Activated CD4-positive, alpha-beta memory T cell treated with anti-CD3 and anti-CD28 coated beads for 36 hours (primary cell): ENCODE measurements at regions not wholly inside any gene's neighbourhood (a gene's known extent, or its start where the extent isn't known, plus 50 kb on each side); places are given as distances from the start of the nearest gene placed in this dataset.

Source experiments
- CTCF ChIA-PET: fragments of 350-600 bp; sonication (Branson Sonifier 250); formaldehyde crosslinking; loops from one replicate; lab custom pipeline; 2021; ENCODE audit warnings: antibody characterized with exemption, inconsistent platforms; lab: Charles Lee
- POLR2A ChIA-PET: fragments of 350-600 bp; sonication (Branson Sonifier 250); formaldehyde crosslinking; loops from one replicate; lab custom pipeline; 2021; ENCODE audit warnings: antibody characterized with exemption; lab: Charles Lee
- DNase-seq: peaks from one replicate; pipeline ENCODE4 v3.0.0-alpha.2; 2020
- H3K27ac Mint-ChIP-seq: one replicate; pipeline ENCODE4 v1.8.0; 2021; ENCODE audit warnings: mixed read lengths
- H3K27me3 Mint-ChIP-seq: one replicate; pipeline ENCODE4 v1.8.0; 2021; ENCODE audit warnings: mixed read lengths
- H3K36me3 Mint-ChIP-seq: one replicate; pipeline ENCODE4 v1.8.0; 2021; ENCODE audit warnings: mixed read lengths
- H3K4me1 Mint-ChIP-seq: one replicate; pipeline ENCODE4 v1.8.0; 2021; ENCODE audit warnings: low read depth, mixed read lengths
- H3K4me3 Mint-ChIP-seq: one replicate; pipeline ENCODE4 v1.8.0; 2021; ENCODE audit warnings: mild to moderate bottlenecking, mixed read lengths
- H3K9me3 Mint-ChIP-seq: one replicate; pipeline ENCODE4 v1.8.0; 2021; ENCODE audit warnings: mixed read lengths
- intact Hi-C: fragments of 100-400 bp; cut with micrococcal nuclease; formaldehyde crosslinking; loops from one replicate; pipeline ENCODE4 v1.15.1; 2023

- CTCF ChIA-PET: interaction anchor here (0.6 to 1.5 kb wide), 2 partner anchors 11 to 858 kb away, joined by 3 read pairs; no protein-coding TSS in a partner anchor
- no peaks in the 10 kb centered on the region for H3K36me3 Mint-ChIP-seq
- no peaks in the 10 kb centered on the region for H3K27me3 Mint-ChIP-seq
- H3K27ac Mint-ChIP-seq: no peak overlapping the region
- POLR2A ChIA-PET: no interaction called here
- peaks cover 4% of the 10 kb centered on the region for H3K4me1 Mint-ChIP-seq
- intact Hi-C loops: no loop called here
- no peak overlapping the region for H3K4me3 Mint-ChIP-seq
- H3K9me3 Mint-ChIP-seq: no peaks in the 10 kb centered on the region
- DNase-seq: no peak
Observed at GRCh38 chr10:4051011-4051640, 266.1 kb upstream of the KLF6 start.

GRCh38 chr10:4050061-4050460 lies 265.1 kb upstream of the KLF6 start:
- intact Hi-C loops: no loop called here
- Mint-ChIP-seq H3K36me3 (no peaks in the 10 kb centered on the region), H3K27me3 (no peaks in the 10 kb centered on the region), H3K4me3 (no peak overlapping the region), H3K27ac (no peak overlapping the region), H3K9me3 (no peaks in the 10 kb centered on the region), H3K4me1 (peaks cover 4% of the 10 kb centered on the region)
- no peak for DNase-seq
- ChIA-PET POLR2A (no interaction called here), CTCF (interaction anchor here (1.5 kb wide), 1 partner anchor 10 kb away, joined by 3 read pairs; no protein-coding TSS in a partner anchor)

GRCh38 chr10:4049348-4049747 lies 264.3 kb upstream of the KLF6 start:
- no peaks in the 10 kb centered on the region for H3K9me3 Mint-ChIP-seq
- H3K27me3 Mint-ChIP-seq: no peaks in the 10 kb centered on the region
- ChIA-PET CTCF (no interaction called here), POLR2A (no interaction called here)
- no peak overlapping the region for H3K4me3 Mint-ChIP-seq
- DNase-seq: no peak
- intact Hi-C loops: no loop called here
- H3K27ac Mint-ChIP-seq: no peak overlapping the region
- no peaks in the 10 kb centered on the region for H3K36me3 Mint-ChIP-seq
- peaks cover 4% of the 10 kb centered on the region for H3K4me1 Mint-ChIP-seq

DNA sequence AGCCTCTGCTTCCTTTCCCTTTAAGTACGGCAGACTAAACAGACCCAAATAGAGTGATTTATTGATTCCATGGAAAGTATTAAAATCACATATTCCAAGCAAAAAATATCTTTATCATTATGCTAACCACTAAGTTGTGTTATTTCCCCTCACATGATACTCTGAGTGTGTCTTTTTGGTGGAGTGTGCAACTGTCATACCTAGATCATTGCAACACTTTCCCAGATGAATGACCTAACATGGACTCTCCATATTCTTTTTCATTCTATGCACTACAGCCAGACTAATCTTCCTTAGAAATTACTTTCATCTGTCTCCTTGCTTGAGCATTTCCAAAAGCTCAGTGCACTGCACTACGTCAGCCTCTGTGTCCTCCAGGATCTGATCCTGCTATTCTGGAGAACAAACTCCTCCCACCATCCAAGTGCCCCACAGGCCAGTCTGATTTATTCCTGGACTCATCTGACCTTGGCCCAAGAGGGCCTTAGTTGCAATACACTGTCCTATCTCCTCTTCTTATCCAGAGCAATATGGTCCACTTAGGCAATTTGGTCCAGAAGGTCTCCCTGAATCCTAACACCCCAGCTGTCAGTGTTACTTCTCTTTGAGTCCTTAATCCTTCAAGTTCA lies 263.3 kb upstream of the KLF6 start:
- no peak overlapping the region for H3K4me3 Mint-ChIP-seq
- ChIA-PET CTCF (no interaction called here), POLR2A (no interaction called here)
- intact Hi-C loops: no loop called here
- H3K36me3 Mint-ChIP-seq: no peaks in the 10 kb centered on the region
- peaks cover 4% of the 10 kb centered on the region for H3K4me1 Mint-ChIP-seq
- DNase-seq: no peak
- no peak overlapping the region for H3K27ac Mint-ChIP-seq
- H3K9me3 Mint-ChIP-seq: no peaks in the 10 kb centered on the region
- H3K27me3 Mint-ChIP-seq: no peaks in the 10 kb centered on the region

DNA sequence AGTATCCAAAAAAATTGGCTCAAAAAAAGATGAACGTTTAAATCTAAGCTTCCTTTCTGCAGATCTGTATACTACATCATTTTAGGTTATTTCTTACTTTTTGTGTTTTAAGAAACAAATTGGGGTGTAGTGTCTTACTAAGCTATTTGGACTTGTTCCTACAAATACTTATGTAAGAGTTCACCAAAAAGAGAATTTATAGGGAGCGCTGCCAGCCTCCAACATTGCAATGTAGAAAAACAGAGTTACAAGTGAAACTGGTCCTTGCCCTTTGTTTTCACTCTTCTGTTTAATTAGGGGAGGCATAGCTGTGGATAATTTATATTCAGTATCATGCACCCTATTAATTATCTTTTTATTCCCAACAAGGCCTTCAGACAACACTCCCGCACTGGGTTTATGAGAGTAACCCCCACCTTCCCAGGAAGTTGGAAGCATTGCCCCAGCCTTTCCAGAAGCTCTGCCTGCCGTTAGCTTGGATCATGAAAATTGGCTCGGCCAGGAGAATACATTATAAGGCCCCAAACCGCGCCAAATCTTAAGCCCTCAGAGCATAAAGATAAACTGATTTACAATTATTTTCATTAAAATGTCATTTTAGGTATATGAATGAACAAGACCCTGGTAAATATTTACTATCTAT lies 261.8 kb upstream of the KLF6 start:
- ChIA-PET CTCF (no interaction called here), POLR2A (interaction anchor here (0.6 kb wide), 1 partner anchor 198 kb away, joined by 3 read pairs; no protein-coding TSS in a partner anchor)
- intact Hi-C loops: no loop called here
- Mint-ChIP-seq H3K4me1 (peaks cover 4% of the 10 kb centered on the region), H3K36me3 (peaks cover 9% of the 10 kb centered on the region), H3K27ac (no peak overlapping the region), H3K4me3 (no peak overlapping the region), H3K9me3 (peaks cover 9% of the 10 kb centered on the region), H3K27me3 (no peaks in the 10 kb centered on the region)
- DNase-seq: no peak

- H3K27me3 Mint-ChIP-seq: no peaks in the 10 kb centered on the region
- CTCF ChIA-PET: interaction anchor here (0.7 kb wide), 1 partner anchor 715 kb away, joined by 4 read pairs; no protein-coding TSS in a partner anchor
- DNase-seq: no peak
Observed at GRCh38 chr10:4046030-4046429, 261.0 kb upstream of the KLF6 start.

GRCh38 chr10:4043897-4044665 lies 259.1 kb upstream of the KLF6 start:
- intact Hi-C loops: no loop called here
- peaks cover 14% of the 10 kb centered on the region for H3K36me3 Mint-ChIP-seq
- ChIA-PET POLR2A (no interaction called here), CTCF (no interaction called here)
- no peak for DNase-seq
- H3K4me3 Mint-ChIP-seq: no peak overlapping the region
- no peak overlapping the region for H3K27ac Mint-ChIP-seq
- peaks cover 20% of the 10 kb centered on the region for H3K9me3 Mint-ChIP-seq
- no peaks in the 10 kb centered on the region for H3K27me3 Mint-ChIP-seq
- no peaks in the 10 kb centered on the region for H3K4me1 Mint-ChIP-seq

More at GRCh38 chr10:4046030-4046429, 261.0 kb upstream of the KLF6 start:
- Mint-ChIP-seq H3K27ac (no peak overlapping the region), H3K9me3 (peaks cover 16% of the 10 kb centered on the region), H3K4me3 (no peak overlapping the region), H3K36me3 (peaks cover 14% of the 10 kb centered on the region), H3K4me1 (no peaks in the 10 kb centered on the region)
- intact Hi-C loops: no loop called here
- POLR2A ChIA-PET: interaction anchor here (0.6 kb wide), 1 partner anchor 198 kb away, joined by 3 read pairs; no protein-coding TSS in a partner anchor

GRCh38 chr10:4041635-4042034 lies 256.6 kb upstream of the KLF6 start:
- Mint-ChIP-seq H3K4me3 (no peak overlapping the region), H3K27ac (no peak overlapping the region), H3K36me3 (peaks cover 14% of the 10 kb centered on the region), H3K9me3 (peaks cover 20% of the 10 kb centered on the region), H3K4me1 (no peaks in the 10 kb centered on the region), H3K27me3 (no peaks in the 10 kb centered on the region)
- ChIA-PET POLR2A (no interaction called here), CTCF (no interaction called here)
- DNase-seq: no peak
- intact Hi-C loops: no loop called here

DNA sequence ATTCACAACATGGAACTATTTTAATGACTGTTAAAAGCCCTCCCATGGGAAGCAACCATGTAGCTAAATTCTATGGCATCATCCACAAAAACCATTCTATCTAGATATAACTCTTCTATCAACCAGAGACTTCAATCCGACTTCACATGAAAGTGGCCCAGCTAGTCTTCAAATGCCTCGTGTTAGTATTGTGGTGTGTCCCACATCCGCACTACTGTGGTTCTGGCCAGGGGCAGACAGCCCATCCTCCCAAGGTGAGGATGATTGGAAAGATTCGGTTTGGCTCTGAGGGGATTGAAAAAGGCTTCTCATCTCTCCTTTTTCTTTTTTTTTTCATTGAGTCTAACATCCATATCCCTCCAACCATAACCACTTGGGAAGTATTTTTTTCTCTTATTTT lies 253.0 kb upstream of the KLF6 start:
- intact Hi-C loops: loop anchor here (10.0 kb wide), 1 partner anchor 223 kb away; no protein-coding TSS in a partner anchor

DNA sequence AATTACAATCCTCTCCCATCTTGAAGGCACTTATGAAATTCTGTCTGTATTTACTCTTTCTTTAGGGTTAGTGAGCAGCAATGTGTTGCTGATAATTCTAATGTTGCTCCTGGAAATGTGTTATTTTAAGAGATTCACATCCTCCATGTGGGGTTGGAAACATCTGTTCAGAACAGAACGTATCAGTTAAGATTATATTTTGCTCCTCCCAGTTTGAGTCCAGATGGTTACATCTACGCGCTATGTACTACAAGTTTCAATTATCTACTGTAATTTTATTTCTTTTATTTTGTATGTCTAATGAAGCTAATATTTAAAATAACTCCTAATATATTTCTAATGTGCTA lies 250.6 kb upstream of the KLF6 start:
- Mint-ChIP-seq H3K9me3 (peaks cover 2% of the 10 kb centered on the region), H3K4me1 (peaks cover 33% of the 10 kb centered on the region), H3K27ac (no peak overlapping the region), H3K27me3 (no peaks in the 10 kb centered on the region), H3K4me3 (no peak overlapping the region), H3K36me3 (no peaks in the 10 kb centered on the region)
- intact Hi-C loops: loop anchor here (10.0 kb wide), 1 partner anchor 221 kb away; no protein-coding TSS in a partner anchor
- DNase-seq: no peak
- CTCF ChIA-PET: no interaction called here
- POLR2A ChIA-PET: no interaction called here

More for the DNA sequence above, 253.0 kb upstream of the KLF6 start:
- Mint-ChIP-seq H3K4me1 (peaks cover 26% of the 10 kb centered on the region), H3K9me3 (peaks cover 20% of the 10 kb centered on the region), H3K27me3 (no peaks in the 10 kb centered on the region), H3K4me3 (no peak overlapping the region), H3K36me3 (peaks cover 14% of the 10 kb centered on the region), H3K27ac (no peak overlapping the region)
- no peak for DNase-seq
- CTCF ChIA-PET: interaction anchor here (1.1 kb wide), 1 partner anchor 619 kb away, joined by 3 read pairs; no protein-coding TSS in a partner anchor
- POLR2A ChIA-PET: no interaction called here

GRCh38 chr10:4034907-4035598 lies 250.0 kb upstream of the KLF6 start:
- CTCF ChIA-PET: no interaction called here
- H3K36me3 Mint-ChIP-seq: no peaks in the 10 kb centered on the region
- H3K4me1 Mint-ChIP-seq: peaks cover 33% of the 10 kb centered on the region
- POLR2A ChIA-PET: no interaction called here
- no peaks in the 10 kb centered on the region for H3K27me3 Mint-ChIP-seq
- peak overlapping the region; percentile 32 for H3K27ac Mint-ChIP-seq
- intact Hi-C loops: loop anchor here (10.0 kb wide), 1 partner anchor 220 kb away; no protein-coding TSS in a partner anchor
- H3K9me3 Mint-ChIP-seq: no peaks in the 10 kb centered on the region
- peak overlapping the region; percentile 2 for H3K4me3 Mint-ChIP-seq
- peak; percentile 48 for DNase-seq
